Osteoblast (primary cell): ENCODE measurements at regions not wholly inside any gene's neighbourhood (a gene's known extent, or its start where the extent isn't known, plus 50 kb on each side); places are given as distances from the start of the nearest gene placed in this dataset.

Experiments used
- DNase-seq: peaks from one replicate; pipeline ENCODE4 v3.0.0; 2011; ENCODE audit warnings: low spot score, mixed read lengths; ENCODE audit not compliant: insufficient read length; ENCODE audit errors: missing footprints
- H2AFZ ChIP-seq: 2 replicates; pipeline ENCODE4 v1.6.0; 2011; ENCODE audit warnings: mild to moderate bottlenecking, low read length
- H3K27ac ChIP-seq: 2 replicates; pipeline ENCODE4 v1.5.1; 2011; ENCODE audit warnings: mild to moderate bottlenecking, low read depth, low read length, moderate library complexity
- H3K27me3 ChIP-seq: 2 replicates; pipeline ENCODE4 v1.6.0; 2012; ENCODE audit warnings: mild to moderate bottlenecking, control low read depth, inconsistent platforms, low read length, moderate library complexity; ENCODE audit not compliant: insufficient read depth
- H3K36me3 ChIP-seq: 2 replicates; pipeline ENCODE4 v1.5.1; 2011; ENCODE audit warnings: mild to moderate bottlenecking, low read length, control low read depth, moderate library complexity; ENCODE audit not compliant: insufficient read depth
- H3K4me1 ChIP-seq: 2 replicates; pipeline ENCODE4 v1.5.1; 2011; ENCODE audit warnings: mild to moderate bottlenecking, low read length, control low read depth, moderate library complexity; ENCODE audit not compliant: insufficient read depth
- H3K4me2 ChIP-seq: 2 replicates; pipeline ENCODE4 v1.6.0; 2011; ENCODE audit warnings: mild to moderate bottlenecking, low read length; ENCODE audit not compliant: insufficient read depth
- H3K4me3 ChIP-seq: fragments of 200-600 bp; sonication (generic); 3 replicates; pipeline ENCODE4 v1.5.1; 2012; ENCODE audit warnings: mild to moderate bottlenecking, low read length, inconsistent platforms; ENCODE audit not compliant: insufficient read depth
- H3K79me2 ChIP-seq: 2 replicates; pipeline ENCODE4 v1.6.0; 2012; ENCODE audit warnings: mild to moderate bottlenecking, low read length, control low read depth, inconsistent platforms; ENCODE audit not compliant: insufficient read depth
- H3K9me3 ChIP-seq: 2 replicates; pipeline ENCODE4 v1.5.1; 2011; ENCODE audit warnings: low read depth, low read length, control low read depth
- H4K20me1 ChIP-seq: 2 replicates; pipeline ENCODE4 v1.6.0; 2012; ENCODE audit warnings: mild to moderate bottlenecking, low read length, control low read depth; ENCODE audit not compliant: insufficient read depth
- TF ChIP-seq, protein P1 (sequence below): IDR thresholded peaks from 2 replicates; pipeline ENCODE4 v1.5.1; 2011; ENCODE audit warnings: mild to moderate bottlenecking, low read depth, low read length, moderate library complexity; ENCODE audit errors: extremely low read depth

GRCh38 chr5:145708169-145708568, 127.0 kb downstream of the PRELID2 start:
- TF ChIP-seq, protein P1, sequence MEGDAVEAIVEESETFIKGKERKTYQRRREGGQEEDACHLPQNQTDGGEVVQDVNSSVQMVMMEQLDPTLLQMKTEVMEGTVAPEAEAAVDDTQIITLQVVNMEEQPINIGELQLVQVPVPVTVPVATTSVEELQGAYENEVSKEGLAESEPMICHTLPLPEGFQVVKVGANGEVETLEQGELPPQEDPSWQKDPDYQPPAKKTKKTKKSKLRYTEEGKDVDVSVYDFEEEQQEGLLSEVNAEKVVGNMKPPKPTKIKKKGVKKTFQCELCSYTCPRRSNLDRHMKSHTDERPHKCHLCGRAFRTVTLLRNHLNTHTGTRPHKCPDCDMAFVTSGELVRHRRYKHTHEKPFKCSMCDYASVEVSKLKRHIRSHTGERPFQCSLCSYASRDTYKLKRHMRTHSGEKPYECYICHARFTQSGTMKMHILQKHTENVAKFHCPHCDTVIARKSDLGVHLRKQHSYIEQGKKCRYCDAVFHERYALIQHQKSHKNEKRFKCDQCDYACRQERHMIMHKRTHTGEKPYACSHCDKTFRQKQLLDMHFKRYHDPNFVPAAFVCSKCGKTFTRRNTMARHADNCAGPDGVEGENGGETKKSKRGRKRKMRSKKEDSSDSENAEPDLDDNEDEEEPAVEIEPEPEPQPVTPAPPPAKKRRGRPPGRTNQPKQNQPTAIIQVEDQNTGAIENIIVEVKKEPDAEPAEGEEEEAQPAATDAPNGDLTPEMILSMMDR, result no peak
- Histone ChIP-seq H3K79me2 (no peaks in the 10 kb centered on the region), H3K27ac (no peak overlapping the region), H3K36me3 (no peaks in the 10 kb centered on the region), H4K20me1 (no peaks in the 10 kb centered on the region), H2AFZ (no peak overlapping the region), H3K4me3 (no peak overlapping the region), H3K27me3 (no peaks in the 10 kb centered on the region), H3K9me3 (no peaks in the 10 kb centered on the region), H3K4me2 (no peak overlapping the region), H3K4me1 (no peaks in the 10 kb centered on the region)
- no peak for DNase-seq

GRCh38 chr5:145704724-145705123, 130.4 kb downstream of the PRELID2 start:
- H3K4me2 ChIP-seq, result no peak overlapping the region
- no peaks in the 10 kb centered on the region for H3K9me3 ChIP-seq
- H4K20me1 ChIP-seq, result no peaks in the 10 kb centered on the region
- H3K4me3 ChIP-seq, result no peak overlapping the region
- no peak for DNase-seq
- no peaks in the 10 kb centered on the region for H3K79me2 ChIP-seq
- no peak overlapping the region for H3K27ac ChIP-seq
- no peak overlapping the region for H2AFZ ChIP-seq
- no peaks in the 10 kb centered on the region for H3K27me3 ChIP-seq
- no peaks in the 10 kb centered on the region for H3K36me3 ChIP-seq
- H3K4me1 ChIP-seq, result no peaks in the 10 kb centered on the region
- TF ChIP-seq, protein P1, result no peak

- Histone ChIP-seq H3K79me2 (no peaks in the 10 kb centered on the region), H3K36me3 (no peaks in the 10 kb centered on the region), H3K9me3 (no peaks in the 10 kb centered on the region), H3K27ac (no peak overlapping the region), H3K4me2 (no peak overlapping the region), H2AFZ (no peak overlapping the region), H3K4me3 (no peak overlapping the region), H4K20me1 (no peaks in the 10 kb centered on the region), H3K27me3 (no peaks in the 10 kb centered on the region), H3K4me1 (no peaks in the 10 kb centered on the region)
- TF ChIP-seq, protein P1, result no peak
- DNase-seq, result no peak
These were observed 131.3 kb downstream of the PRELID2 start for GRCh38 chr5:145703856-145704255.

- no peak overlapping the region for H3K4me2 ChIP-seq
- H3K79me2 ChIP-seq, result no peaks in the 10 kb centered on the region
- H4K20me1 ChIP-seq, result no peaks in the 10 kb centered on the region
- no peak for DNase-seq
- H2AFZ ChIP-seq, result no peak overlapping the region
- no peak overlapping the region for H3K4me3 ChIP-seq
- no peak overlapping the region for H3K27ac ChIP-seq
- no peaks in the 10 kb centered on the region for H3K27me3 ChIP-seq
- peaks cover 2% of the 10 kb centered on the region for H3K4me1 ChIP-seq
- TF ChIP-seq, protein P1, result no peak
- H3K36me3 ChIP-seq, result no peaks in the 10 kb centered on the region
- H3K9me3 ChIP-seq, result no peaks in the 10 kb centered on the region
These were observed 133.7 kb downstream of the PRELID2 start for GRCh38 chr5:145701404-145701803.
